K562 (cell line): ENCODE measurements at regions not wholly inside any gene's neighbourhood (a gene's known extent, or its start where the extent isn't known, plus 50 kb on each side); places are given as distances from the start of the nearest gene placed in this dataset.

Experiments used
- CBX1 ChIP-seq: sonication (generic); IDR thresholded peaks from 2 replicates; pipeline ENCODE4 v1.6.1; 2016; ENCODE audit warnings: antibody characterized with exemption, low read depth, mild to moderate bottlenecking
- CEBPG ChIP-seq, 3 experiments: fragments of 200-800 bp in 1 of 3; sonication (Bioruptor generic) in 1 of 3; sonication (generic) in 1 of 3; formaldehyde crosslinking in 1 of 3; IDR thresholded peaks in 2 of 3; conservative IDR thresholded peaks in 1 of 3; 2 replicates each; pipeline versions ENCODE4 v1.6.1 to v1.8.0; 2016 to 2022; ENCODE audit warnings: missing compliant biosample characterization in 2 of 3, missing genetic modification characterization in 2 of 3, mild to moderate bottlenecking in 1 of 3, missing genetic modification reagents in 1 of 3
- CREM ChIP-seq: IDR thresholded peaks from 2 replicates; pipeline ENCODE4 v1.6.1; 2014; ENCODE audit warnings: antibody characterized with exemption, low read depth
- EHMT2 ChIP-seq: fragments of 450-650 bp; IDR thresholded peaks from 2 replicates; pipeline ENCODE4 v1.6.1; 2018; ENCODE audit warnings: antibody characterized with exemption
- GABPB1 ChIP-seq: sonication (generic); formaldehyde crosslinking; IDR thresholded peaks from 2 replicates; pipeline ENCODE4 v1.8.0; 2022; ENCODE audit warnings: mild to moderate bottlenecking, missing genetic modification reagents
- GATAD2A ChIP-seq: fragments of 450-650 bp; IDR thresholded peaks from 2 replicates; pipeline ENCODE4 v1.6.1; 2017
- KDM4B ChIP-seq, 2 experiments: fragments of 450-650 bp in 1 of 2; sonication (generic) in 1 of 2; IDR thresholded peaks; 2 replicates each; pipeline ENCODE4 v1.6.1; 2016 to 2017; ENCODE audit warnings: borderline replicate concordance in 2 of 2, antibody characterized with exemption in 1 of 2, low read depth in 1 of 2, mild to moderate bottlenecking in 1 of 2
- KDM5B ChIP-seq: fragments of 200-600 bp; sonication (generic); IDR thresholded peaks from 2 replicates; pipeline ENCODE4 v1.6.1; 2012; ENCODE audit warnings: low read depth, mild to moderate bottlenecking, moderate library complexity, low read length, control low read depth, inconsistent platforms; ENCODE audit not compliant: insufficient replicate concordance
- MCM5 ChIP-seq: fragments of 450-650 bp; IDR thresholded peaks from 2 replicates; pipeline ENCODE4 v1.6.1; 2016; ENCODE audit warnings: low read depth
- NFIX ChIP-seq: fragments of 250-450 bp; sonication (Bioruptor Pico); IDR thresholded peaks from 2 replicates; pipeline ENCODE4 v1.4.0; 2020; ENCODE audit warnings: low read depth, mild to moderate bottlenecking, moderate library complexity
- POLR2B ChIP-seq: fragments of 450-650 bp; IDR thresholded peaks from 2 replicates; pipeline ENCODE4 v1.6.1; 2018; ENCODE audit warnings: low read depth; ENCODE audit not compliant: partially characterized antibody
- POLR2G ChIP-seq: fragments of 200-400 bp; formaldehyde crosslinking; IDR thresholded peaks from 2 replicates; pipeline ENCODE4 v1.6.1; 2017; ENCODE audit warnings: low read depth, mild to moderate bottlenecking, antibody characterized with exemption, low read length, moderate library complexity
- RBM34 ChIP-seq: fragments of 200-400 bp; formaldehyde crosslinking; IDR thresholded peaks from 2 replicates; pipeline ENCODE4 v1.6.1; 2018; ENCODE audit warnings: low read length, borderline replicate concordance; ENCODE audit not compliant: insufficient read depth
- SMC3 ChIP-seq: conservative IDR thresholded peaks from 2 replicates; pipeline ENCODE4 v1.6.1; 2011; ENCODE audit warnings: low read depth, low read length, improper control_type of control experiment; ENCODE audit not compliant: insufficient read depth
- SPI1 ChIP-seq: IDR thresholded peaks from 2 replicates; pipeline ENCODE4 v1.6.1; 2011; ENCODE audit warnings: low read depth, low read length, control low read depth, borderline replicate concordance
- STAG1 ChIP-seq: sonication (generic); formaldehyde crosslinking; IDR thresholded peaks from 2 replicates; pipeline ENCODE4 v1.5.0; 2020; ENCODE audit warnings: missing genetic modification reagents, borderline replicate concordance
- SUPT5H ChIP-seq: fragments of 450-650 bp; IDR thresholded peaks from 2 replicates; pipeline ENCODE4 v1.6.1; 2016
- TBP ChIP-seq: optimal IDR thresholded peaks from 2 replicates; pipeline ENCODE3; 2011; ENCODE audit warnings: low read depth, low read length, improper control_type of control experiment
- VEZF1 ChIP-seq: fragments of 200-800 bp; sonication (Bioruptor generic); IDR thresholded peaks from 2 replicates; pipeline ENCODE4 v1.6.1; 2017; ENCODE audit warnings: missing genetic modification characterization, missing compliant biosample characterization
- WHSC1 ChIP-seq: IDR thresholded peaks from one replicate; pipeline ENCODE4 v1.6.1; 2012; ENCODE audit warnings: low read length, control low read depth, inconsistent platforms
- XRCC5 ChIP-seq: fragments of 200-400 bp; formaldehyde crosslinking; IDR thresholded peaks from 2 replicates; pipeline ENCODE4 v1.6.1; 2017; ENCODE audit warnings: low read depth, mild to moderate bottlenecking, low read length
- ZNF780A ChIP-seq: fragments of 250-450 bp; sonication (Bioruptor Pico); IDR thresholded peaks from 2 replicates; pipeline ENCODE4 v1.5.0; 2021; ENCODE audit warnings: mild to moderate bottlenecking
- TF ChIP-seq, protein P1 (sequence below): sonication (generic); formaldehyde crosslinking; IDR thresholded peaks from 2 replicates; pipeline ENCODE4 v1.8.0; 2022; ENCODE audit warnings: mild to moderate bottlenecking, missing genetic modification reagents

GRCh38 chr2:61694312-61695274, 156.4 kb upstream of the XPO1 start (continued):
- TF ChIP-seq TBP (peak; percentile 81), VEZF1 (peak; percentile 99), GABPB1 (CRISPR knock-in tag) (peak; percentile 59), KDM4B (IDR thresholded peaks at IDR 0.05; ENCODE audit: borderline replicate concordance in 2 of 2, low read depth in 1 of 2) (peak in 1 of 2 experiments; percentile 86; a peak in 2 of 4 replicates), EHMT2 (peak; percentile 69; the same call in 1 of the 2 replicates), POLR2B (peak; percentile 91), SPI1 (peak; percentile 99), CBX1 (no peak; the same call in 1 of the 2 replicates), KDM5B (peak; percentile 90), STAG1 (CRISPR knock-in tag) (no peak), XRCC5 (0 out of 2 replicates have a peak, but pooled peaks have one; percentile 42), SUPT5H (peak; percentile 92), RBM34 (no peak), WHSC1 (no peak), SMC3 (0 out of 2 replicates have a peak, but pooled peaks have one; percentile 14), GATAD2A (peak; percentile 96), MCM5 (no peak), CEBPG (CRISPR knock-in tag; IDR thresholded peaks at IDR 0.05) (no peak), CEBPG (tag; conservative IDR thresholded peaks at IDR 0.05 in 1 of 2, IDR thresholded peaks at IDR 0.05 in 1 of 2) (no peak), POLR2G (peak; percentile 94), CREM (peak; percentile 31; the same call in 1 of the 2 replicates), ZNF780A (CRISPR knock-in tag) (no peak), NFIX (CRISPR knock-in tag) (no peak)
- TF ChIP-seq, protein P1, sequence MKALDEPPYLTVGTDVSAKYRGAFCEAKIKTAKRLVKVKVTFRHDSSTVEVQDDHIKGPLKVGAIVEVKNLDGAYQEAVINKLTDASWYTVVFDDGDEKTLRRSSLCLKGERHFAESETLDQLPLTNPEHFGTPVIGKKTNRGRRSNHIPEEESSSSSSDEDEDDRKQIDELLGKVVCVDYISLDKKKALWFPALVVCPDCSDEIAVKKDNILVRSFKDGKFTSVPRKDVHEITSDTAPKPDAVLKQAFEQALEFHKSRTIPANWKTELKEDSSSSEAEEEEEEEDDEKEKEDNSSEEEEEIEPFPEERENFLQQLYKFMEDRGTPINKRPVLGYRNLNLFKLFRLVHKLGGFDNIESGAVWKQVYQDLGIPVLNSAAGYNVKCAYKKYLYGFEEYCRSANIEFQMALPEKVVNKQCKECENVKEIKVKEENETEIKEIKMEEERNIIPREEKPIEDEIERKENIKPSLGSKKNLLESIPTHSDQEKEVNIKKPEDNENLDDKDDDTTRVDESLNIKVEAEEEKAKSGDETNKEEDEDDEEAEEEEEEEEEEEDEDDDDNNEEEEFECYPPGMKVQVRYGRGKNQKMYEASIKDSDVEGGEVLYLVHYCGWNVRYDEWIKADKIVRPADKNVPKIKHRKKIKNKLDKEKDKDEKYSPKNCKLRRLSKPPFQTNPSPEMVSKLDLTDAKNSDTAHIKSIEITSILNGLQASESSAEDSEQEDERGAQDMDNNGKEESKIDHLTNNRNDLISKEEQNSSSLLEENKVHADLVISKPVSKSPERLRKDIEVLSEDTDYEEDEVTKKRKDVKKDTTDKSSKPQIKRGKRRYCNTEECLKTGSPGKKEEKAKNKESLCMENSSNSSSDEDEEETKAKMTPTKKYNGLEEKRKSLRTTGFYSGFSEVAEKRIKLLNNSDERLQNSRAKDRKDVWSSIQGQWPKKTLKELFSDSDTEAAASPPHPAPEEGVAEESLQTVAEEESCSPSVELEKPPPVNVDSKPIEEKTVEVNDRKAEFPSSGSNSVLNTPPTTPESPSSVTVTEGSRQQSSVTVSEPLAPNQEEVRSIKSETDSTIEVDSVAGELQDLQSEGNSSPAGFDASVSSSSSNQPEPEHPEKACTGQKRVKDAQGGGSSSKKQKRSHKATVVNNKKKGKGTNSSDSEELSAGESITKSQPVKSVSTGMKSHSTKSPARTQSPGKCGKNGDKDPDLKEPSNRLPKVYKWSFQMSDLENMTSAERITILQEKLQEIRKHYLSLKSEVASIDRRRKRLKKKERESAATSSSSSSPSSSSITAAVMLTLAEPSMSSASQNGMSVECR = peak; percentile 54; the same call in 1 of the 2 replicates
